ENCODE measurements at regions not wholly inside any gene's neighbourhood (a gene's known extent, or its start where the extent isn't known, plus 50 kb on each side); places are given as distances from the start of the nearest gene placed in this dataset.

DNA sequence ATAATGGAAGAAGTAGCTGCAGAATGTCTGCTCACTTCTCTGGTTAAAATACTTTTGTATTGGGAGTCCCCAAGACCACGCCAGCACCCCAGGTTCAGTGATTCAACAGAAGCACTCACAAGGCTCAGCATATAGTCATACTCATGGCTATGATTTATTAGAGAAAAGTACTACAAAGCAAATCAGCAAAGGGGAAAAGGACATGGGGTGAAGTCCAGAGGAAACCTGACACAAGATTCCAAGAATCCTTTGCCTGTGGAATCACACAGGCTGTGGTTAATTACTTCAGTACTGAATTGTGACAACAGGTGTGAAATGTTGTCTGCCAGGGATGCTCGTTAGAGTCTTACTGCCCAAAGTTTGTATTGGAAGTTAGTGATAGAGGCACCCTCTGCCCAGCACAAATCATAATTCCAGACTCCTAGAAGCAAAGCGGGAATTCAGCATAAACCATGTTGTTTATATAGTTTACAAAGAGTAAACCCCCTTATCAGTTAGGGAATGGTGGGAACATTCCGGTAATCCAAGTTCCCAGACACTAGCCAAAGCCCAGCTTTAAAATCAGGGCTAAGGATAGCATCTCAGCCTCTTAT is 79.4 kb downstream of the HYCC1 start:
- TF ChIP-seq YY1 (IDR thresholded peaks at IDR 0.05; ENCODE audit: insufficient read depth, insufficient read length), result no peak
- no peak for TF ChIP-seq ZNF274 (IDR thresholded peaks at IDR 0.05; ENCODE audit: low read depth, low read length)
- no peak for TF ChIP-seq SUZ12 (IDR thresholded peaks at IDR 0.05; ENCODE audit: extremely low read depth, insufficient read depth, insufficient read length)
